Cardiac septum (tissue), 1 donor: ENCODE measurements at regions not wholly inside any gene's neighbourhood (a gene's known extent, or its start where the extent isn't known, plus 50 kb on each side); places are given as distances from the start of the nearest gene placed in this dataset.

ENCODE experiments used
- DNase-seq: peaks from one replicate; pipeline ENCODE4 v3.0.0-alpha.2; 2020; ENCODE audit warnings: low spot score
- intact Hi-C: fragments of 100-400 bp; cut with DNase I; formaldehyde crosslinking; loops from one replicate; pipeline ENCODE4 v1.14.0; 2022
- donor health status: DM: no; HTN: no; CAD: no.

DNA sequence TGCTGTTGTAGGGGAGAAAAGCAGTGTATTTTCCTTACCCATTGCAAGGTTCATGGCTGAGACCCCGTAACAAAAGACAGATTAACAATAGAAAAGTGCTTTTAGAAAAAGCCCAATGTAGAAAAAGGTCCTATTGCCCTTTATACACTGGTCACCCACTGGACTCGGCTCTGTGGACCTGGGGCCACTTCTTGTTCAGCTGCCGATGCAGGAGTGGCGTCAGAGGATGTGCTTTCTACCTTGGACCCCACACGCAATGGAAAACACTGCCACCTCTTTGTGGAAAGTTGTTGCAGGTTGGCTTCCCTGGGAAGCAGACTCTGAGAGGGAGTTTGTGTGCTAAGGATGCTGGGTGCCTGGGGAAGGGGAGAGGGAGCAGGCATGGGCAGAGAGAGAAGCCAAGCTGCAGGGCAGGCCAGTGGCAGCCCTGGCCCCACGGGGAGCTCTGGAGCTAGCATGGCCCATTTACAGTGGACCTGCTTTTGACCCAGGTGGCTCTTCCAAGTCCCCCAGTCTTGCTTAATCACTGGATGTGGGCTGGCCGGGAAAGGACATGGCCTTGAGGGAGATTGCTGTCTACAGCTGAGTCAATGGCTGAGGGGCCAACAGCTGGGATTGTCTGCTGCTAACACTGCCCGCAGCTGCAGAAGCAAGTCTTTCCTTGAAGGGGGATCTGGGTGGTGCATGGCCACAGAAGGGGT is 142.9 kb downstream of the CDC5L start:
- no peak for DNase-seq
- intact Hi-C loops = no loop called here

DNA sequence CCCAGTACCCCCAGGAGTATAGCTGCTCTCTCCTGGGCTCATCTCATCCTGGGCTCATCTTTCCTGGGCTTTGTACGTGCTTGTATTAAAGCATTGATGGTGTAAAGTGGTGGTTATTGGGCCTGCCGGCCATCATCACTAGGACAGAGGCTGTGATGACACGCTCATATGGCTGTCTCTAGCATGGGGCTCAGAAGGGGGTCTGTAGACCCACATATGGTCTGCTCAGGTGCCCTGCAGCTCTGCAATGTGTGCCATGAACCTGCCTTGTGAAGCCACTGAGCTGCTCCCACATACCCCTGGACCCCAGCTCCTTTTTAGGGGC is 143.4 kb downstream of the CDC5L start:
- intact Hi-C loops = no loop called here
- no peak for DNase-seq

DNA sequence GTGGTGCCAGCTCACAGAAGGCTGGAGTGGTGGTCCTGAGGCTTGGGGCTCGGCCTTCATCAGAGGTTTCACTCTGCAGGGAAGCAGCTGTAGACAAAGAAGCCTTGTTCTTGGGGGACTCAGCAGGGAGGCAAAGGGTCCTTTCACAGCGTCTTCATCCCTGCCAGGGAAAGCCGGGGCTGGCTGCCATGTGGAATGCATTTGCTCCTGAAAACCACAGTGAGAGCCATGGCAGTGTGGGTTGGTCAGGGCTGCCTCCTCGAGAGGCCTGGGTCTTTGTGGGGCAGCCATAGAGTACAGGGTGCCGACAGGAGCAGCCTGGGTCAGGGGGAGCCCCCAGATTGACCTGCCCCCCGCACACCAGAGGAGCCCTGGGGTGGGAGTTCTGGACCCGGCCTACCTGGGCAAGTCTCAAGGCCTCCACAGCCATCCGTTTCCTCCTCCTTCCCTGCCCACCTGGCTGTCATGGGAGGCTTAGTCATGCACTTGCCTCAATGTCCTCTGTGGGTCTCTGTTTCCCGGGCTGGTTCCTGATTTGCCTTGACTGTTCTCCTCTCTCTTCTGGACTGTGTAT is 144.0 kb downstream of the CDC5L start:
- no peak for DNase-seq
- intact Hi-C loops = no loop called here

DNA sequence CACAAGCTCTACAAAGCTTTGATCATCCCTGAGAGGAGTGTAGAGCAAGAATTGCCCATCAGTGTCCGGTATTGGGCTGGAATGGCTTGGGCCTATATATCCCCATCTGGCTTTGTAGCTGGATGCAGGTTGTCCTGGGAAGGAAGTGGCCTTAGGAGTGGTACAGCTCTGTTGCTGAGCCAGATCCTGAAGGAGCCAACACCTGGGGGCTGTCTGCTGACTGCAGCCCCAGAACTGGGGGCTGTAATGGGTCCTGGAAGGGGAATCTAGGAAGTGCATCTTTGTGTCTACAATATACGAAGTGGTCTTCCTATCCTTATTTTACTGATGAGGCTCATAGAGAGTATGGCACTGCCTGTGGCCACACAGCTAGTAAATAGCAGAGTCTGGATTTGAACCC is 145.9 kb downstream of the CDC5L start:
- no peak for DNase-seq

DNA sequence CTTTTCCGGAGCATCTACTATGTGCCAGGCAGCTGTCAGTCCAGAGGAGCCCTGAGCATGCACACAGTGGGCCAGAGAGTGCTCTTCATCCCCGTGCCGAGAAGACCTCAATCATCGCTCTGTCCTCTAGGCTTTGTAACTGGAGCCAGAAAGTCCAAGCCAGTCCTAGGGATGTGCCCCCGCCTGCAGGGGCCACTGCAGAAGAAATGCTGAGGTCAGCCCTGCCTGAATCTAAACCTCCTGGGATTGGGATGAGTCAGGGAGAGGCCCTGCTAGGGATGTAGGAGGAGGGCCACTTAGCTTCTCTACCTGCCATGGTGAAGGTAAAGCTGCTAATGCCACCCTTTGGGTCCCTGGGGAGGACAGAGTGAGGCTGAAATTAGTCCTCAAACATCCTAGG is 146.8 kb downstream of the CDC5L start:
- intact Hi-C loops = no loop called here
- no peak for DNase-seq

More for the DNA sequence above, 145.9 kb downstream of the CDC5L start:
- intact Hi-C loops = no loop called here

DNA sequence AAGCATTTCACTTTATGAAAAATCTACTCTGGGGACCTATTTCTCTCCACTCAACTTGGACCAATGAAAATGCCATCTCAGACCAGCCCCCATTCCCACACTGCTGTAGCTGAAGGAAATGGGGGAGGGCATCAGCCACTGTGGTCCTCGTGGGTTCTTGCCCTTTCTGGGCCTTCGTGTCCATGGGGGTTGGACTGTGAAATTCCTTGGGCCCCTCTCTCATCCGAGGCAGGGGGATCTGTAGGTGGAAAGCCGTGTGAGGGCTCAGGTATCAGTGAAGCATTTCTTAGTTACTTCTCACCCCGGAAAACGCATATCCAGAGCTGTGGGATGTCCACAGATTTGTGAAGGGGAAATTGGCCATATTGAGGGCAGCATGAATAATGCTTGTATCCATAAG is 147.9 kb downstream of the CDC5L start:
- peak; percentile 31 for DNase-seq
- intact Hi-C loops = no loop called here

DNA sequence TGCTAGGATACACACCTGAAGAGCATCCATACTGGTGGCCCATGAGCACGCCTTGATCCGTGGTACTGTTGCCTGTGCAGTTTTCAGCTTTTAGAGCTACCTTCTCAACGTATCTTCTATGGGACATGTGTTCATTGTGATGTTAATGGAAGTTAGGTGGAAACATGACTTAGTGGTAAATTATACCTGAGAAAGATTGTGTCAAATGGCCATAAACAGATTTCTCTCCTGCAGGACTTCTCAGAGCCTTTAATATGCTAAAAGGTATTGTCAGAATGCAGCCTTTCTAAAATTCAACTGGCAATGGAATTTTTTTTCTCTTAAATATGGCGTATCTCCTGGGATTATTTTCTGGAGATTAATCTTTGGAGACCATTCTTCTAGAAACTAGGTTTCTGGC is 148.5 kb downstream of the CDC5L start:
- DNase-seq = no peak
- intact Hi-C loops = no loop called here

DNA sequence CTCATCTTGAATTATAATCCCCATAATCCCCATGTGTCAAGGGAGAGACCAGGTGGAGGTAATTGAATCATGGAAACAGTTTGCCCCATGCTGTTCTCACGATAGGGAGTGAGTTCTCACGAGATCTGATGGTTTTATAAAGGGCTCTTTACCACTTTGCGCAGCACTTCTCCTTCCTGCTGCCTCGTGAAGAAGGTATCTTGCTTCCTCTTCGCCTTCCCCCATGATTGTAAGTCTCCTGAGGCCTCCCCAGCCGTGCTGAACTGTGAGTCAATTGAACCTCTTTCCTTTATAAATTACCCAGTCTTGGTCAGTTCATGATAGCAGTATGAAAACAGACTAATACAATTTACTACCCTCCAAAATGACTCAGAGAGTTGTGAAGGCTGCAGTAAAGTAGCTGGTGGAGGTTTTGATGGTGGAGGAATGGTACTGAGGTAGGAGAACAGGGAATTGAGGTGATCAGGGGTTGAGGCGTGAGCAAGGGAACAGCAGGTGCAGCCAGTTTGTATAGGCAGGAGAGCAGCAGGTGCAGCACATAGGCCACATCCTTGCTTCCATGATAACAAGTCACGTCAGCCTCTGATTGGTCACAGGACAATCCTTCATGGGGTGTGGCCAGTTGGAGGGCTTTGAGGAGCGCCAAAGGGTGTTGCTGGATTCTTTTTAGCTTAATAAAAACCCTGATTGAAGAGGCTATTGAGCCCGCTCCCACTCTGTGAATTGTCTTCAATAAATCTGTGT is 150.0 kb downstream of the CDC5L start:
- no peak for DNase-seq
- intact Hi-C loops = no loop called here

DNA sequence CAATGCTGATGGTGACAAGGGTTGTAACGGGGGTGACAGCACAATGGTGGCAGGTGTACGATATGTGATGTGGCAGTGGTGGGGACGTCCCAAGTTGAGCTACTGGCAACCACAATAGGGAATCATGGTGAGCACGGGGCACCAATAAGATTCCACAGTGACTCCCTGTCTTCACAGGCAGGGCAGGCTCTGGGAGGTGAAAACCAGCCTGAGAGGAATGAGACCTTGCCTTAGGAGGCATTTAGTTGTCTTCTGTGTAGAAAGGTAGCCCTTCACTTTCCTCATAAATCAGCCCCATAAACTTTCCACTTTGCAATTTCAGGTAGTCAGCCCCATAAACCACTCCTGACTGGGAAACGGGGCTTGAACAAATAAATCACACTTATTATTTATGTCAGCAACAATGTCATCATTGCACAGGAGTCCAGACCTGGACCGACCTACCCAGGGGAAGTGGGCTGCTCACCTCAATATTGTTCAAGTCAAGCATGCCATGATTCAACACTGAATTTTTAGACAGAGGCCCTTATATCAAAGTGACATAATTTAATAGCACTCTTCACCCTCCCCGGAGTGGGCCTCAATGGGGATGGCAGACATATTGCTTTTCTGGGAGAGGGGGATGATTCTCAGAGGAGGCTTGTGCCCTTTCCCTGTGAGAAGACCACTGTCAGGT is 150.8 kb downstream of the CDC5L start:
- no peak for DNase-seq
- intact Hi-C loops = no loop called here

DNA sequence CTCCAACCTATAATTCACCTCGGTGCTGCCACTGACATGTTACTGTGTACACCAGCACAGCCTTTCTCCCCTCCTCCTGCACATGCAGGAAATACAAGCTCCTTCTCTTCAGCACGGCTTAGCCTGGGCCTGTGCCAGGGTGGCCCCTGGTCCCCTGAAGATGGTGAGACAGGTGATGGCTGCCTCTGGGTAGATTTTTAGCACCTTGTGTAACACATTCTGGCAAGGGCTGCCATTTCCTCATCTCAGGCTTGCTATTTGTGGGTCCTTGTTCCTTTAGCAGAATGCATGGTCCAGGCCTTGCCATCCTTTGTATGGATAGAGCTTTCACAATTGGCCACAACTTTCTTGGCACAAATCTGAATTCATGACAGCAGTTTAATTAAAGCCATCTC is 151.3 kb downstream of the CDC5L start:
- intact Hi-C loops = no loop called here

DNA sequence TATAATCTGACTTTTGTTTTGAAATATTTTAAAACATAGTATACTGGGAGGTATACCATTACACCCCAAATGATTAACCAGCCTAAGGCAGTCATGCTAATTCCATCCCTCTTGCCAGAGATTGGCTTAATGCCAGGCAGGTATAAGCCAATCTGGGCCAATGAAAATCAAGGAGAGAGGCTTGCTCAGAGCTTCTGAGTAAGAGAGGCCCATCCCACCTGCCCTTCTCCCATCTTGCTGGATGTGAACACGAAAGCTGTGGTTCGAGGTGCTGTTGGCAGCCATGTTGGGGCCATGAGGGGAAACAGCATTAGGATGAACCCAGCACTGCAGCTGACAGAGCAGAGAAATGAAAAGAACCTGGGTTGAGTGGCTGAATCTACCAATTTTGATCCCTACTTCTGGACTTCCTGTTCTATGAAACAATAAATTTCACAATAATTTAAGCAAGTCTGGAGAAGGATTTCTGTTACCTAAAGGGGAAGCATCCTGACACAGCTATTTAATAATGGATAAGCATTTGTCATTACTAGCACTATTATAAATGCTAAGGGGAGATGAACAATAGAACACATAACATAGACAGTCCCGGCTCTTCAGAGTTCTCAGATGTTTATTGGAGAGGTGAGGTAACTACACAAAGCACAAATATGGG is 152.3 kb downstream of the CDC5L start:
- no peak for DNase-seq
- intact Hi-C loops = no loop called here

More for the DNA sequence above, 151.3 kb downstream of the CDC5L start:
- no peak for DNase-seq

DNA sequence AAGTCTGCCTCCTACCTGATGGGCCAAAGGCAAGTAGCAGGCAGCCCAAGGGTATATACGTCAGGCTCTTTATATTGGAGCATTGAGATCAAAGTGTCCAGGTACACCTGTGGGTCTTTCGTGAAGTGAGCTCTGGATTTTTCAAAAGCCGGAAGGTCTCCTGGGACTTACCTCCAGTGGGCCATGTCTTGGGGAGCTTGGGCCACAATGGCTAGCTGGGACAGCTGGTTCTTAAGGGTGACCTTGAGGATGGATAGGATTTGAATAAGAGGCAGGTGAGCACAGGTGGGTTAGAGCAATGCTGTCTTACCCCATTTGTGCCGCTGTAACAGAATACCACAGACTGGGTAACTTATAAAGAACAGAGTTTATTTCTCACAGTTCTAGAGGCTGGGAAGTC is 153.4 kb downstream of the CDC5L start:
- intact Hi-C loops = no loop called here
- DNase-seq = no peak

DNA sequence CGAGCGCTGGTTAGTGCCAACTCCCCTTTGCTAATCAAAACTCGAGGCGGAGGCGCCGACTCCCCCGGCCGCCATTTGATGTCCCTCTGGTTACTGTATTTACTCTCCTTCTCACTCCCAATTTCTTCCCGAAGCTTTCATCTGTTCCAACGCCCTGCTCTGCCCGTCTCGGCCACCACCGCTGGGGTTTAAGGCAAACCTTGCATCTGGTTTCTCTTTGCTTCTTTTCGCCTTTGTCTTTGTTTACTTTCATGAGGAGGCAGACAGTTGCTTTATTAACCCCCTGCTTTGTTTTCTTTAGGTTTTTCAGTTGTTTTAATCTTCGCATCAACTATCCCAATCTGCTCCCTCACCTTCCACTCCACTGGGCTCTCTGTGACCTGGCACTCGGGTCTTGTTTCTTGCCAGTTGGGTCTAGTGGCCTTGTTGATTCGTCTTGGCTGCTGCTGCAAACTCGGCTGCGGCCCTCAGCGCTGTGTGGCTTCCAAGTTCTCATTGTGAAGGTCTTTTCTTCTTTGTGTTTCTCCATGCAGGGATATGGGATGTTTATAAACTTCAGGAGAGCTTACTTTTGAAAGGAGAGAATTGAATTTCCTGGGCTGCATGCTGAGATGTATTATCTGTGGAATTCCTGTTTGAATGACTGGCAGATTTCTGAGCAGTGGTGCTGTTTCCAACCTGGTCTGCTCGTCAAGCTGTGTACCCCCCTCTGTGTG is 155.1 kb downstream of the CDC5L start:
- DNase-seq = peak; percentile 53

DNA sequence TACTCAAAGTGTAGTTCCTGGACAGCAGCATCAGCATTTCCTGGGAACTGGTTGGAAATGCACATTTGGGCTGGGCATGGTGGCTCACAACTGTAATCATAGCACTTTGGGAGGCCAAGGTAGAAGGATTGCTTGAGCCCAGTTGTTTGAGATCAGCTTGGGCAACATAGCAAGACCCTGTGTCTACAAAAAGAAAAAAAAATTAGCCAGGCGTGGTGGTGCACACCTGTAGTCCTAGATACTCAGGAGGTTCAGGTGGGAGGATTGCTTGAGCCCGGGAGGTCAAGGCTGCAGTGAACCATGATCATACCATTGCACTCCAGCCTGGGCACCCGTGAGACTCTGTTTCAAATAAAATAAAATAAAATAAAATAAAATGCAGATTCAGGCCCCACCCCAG is 156.2 kb downstream of the CDC5L start:
- intact Hi-C loops = no loop called here
- no peak for DNase-seq

More for the DNA sequence above, 155.1 kb downstream of the CDC5L start:
- intact Hi-C loops = no loop called here

DNA sequence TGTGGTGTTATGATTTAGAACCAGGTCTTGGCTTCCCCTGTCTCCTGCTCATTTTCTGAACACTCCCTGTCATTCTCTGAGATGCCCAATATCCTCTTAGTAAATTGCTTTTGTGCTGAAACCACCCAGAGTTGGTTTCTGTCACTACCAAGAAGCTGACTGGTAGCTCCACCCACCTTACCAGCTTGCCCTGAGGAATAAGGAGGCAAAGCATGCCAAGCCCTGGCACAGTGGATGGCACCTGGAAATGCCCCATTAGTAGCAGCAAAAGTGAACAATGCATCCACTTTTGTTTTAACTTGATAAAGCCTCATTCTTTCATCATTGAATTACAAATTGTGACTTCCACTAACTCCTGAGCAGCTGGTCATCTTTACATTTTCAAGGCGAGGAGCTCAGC is 157.7 kb downstream of the CDC5L start:
- intact Hi-C loops = no loop called here

DNA sequence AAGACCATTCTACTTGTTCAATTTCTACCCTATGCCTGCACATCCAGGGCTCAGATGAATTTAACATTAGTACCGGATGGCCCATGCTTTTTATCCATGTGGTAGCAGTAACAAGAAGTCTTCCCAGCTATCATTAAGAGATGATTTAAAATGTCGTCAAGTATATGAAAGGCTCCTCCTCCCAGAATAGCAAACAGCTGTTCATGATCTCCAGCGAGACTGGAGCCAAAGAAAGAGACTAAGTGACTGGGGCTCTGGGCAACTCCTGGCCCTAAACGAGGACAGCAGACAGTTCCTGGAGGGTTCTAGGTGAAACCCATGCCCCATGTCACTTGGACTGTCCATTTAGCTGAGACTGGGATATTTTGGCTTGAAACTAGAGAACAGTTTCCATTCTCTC is 160.8 kb downstream of the CDC5L start:
- no peak for DNase-seq
- intact Hi-C loops = no loop called here

More for the DNA sequence above, 157.7 kb downstream of the CDC5L start:
- no peak for DNase-seq

DNA sequence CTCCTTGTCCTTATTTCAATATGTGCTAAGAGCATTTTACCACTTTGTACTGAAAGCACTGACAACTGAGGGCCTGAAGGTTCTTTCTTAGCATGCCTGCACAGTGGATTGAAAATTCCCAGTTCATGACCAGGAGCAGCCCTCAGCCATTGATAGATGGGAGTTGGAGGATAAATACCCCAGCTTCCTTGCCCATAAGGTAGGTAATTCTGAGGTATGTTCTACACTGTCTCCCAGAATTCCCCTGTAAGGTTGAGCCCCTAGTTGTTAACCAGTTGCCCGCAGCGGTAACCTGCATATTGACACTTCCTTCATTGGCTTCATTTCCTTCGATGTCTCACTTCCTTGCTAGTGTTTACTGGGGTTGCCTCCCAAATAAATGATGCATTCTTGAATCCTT is 162.0 kb downstream of the CDC5L start:
- intact Hi-C loops = no loop called here

DNA sequence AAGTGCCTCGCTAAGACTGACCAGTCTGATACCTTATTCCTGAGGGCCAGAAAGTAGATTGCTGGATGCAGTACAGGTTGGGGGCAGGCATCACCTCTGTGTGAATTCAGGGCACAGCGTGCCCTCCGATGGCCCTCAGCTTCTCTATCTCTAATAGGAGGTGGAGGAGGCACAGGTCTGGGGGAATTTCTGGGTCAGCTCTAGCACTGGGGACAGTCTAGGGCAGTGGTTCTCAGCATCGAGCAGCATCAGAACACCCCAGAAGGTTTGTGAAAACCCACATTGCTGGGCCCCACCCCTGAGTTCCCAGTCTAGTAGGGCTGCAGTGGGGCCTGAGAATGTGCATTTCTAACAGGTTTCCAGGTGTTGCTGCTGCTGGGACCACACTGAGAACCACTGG is 166.7 kb downstream of the CDC5L start:
- intact Hi-C loops = no loop called here
- DNase-seq = no peak

More for the DNA sequence above, 162.0 kb downstream of the CDC5L start:
- no peak for DNase-seq

DNA sequence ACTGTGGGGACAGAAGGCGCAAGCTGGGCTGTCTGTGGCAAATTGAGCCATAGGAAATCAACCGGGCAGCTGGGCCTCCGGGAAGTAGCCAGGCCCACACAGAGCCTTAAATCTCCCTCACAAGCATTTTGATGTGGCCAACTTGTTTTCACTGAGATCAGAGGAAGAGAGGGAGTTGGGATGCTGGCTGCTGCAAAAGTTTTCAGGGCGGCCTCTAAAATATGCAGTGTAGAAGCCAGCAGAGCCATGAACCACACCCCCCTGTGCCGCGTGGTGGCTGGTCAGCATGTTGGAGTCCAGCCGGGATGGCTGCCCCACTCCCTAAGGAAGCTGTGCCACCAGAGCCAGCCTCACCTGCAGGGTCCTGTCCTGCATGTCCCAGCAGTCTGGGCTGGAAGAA is 167.4 kb downstream of the CDC5L start:
- intact Hi-C loops = no loop called here
- DNase-seq = no peak

DNA sequence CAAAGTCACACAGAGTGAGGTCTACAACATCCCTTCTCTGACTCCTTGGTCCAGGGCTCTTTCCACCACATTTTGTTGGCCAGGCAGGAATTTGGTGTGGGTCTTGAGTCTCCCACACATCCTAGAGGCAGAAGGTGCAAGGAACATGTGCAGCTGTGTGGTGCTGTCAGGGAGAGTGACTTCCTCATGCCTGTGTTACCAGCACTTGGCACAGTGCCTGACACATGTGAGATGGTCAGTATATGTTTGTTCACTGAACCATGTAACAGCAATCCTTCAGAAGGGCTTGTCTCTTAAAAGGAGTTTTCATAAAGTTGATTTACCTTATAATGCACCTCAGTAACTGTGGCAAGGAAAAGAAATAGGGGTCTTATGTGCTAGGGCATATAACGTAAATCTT is 168.5 kb downstream of the CDC5L start:
- no peak for DNase-seq
- intact Hi-C loops = no loop called here
